Omental fat pad (tissue), 3 donors: ENCODE measurements at regions not wholly inside any gene's neighbourhood (a gene's known extent, or its start where the extent isn't known, plus 50 kb on each side); places are given as distances from the start of the nearest gene placed in this dataset.

ENCODE experiments used
- ATAC-seq: fragments of 150-250 bp; one replicate; pipeline ENCODE4 v1.9.1; 2016; ENCODE audit warnings: mild to moderate bottlenecking, moderate library complexity; ENCODE audit not compliant: low FRiP score
- DNase-seq: peaks from one replicate; pipeline ENCODE4 v3.0.0-alpha.2; 2019; ENCODE audit warnings: low spot score
- CTCF ChIP-seq, 3 donors: fragments of 450-650 bp; IDR thresholded peaks; one replicate each; pipeline ENCODE4 v1.5.1; 2016 to 2017; ENCODE audit warnings: antibody characterized with exemption in 3 of 3, mild to moderate bottlenecking in 3 of 3, moderate library complexity in 2 of 3

GRCh38 chr18:39198376-39198775 lies 1632.8 kb upstream of the CELF4 start:
- TF ChIP-seq CTCF (IDR thresholded peaks at IDR 0.05): no peak
- ATAC-seq: no peak
- DNase-seq: no peak

DNA sequence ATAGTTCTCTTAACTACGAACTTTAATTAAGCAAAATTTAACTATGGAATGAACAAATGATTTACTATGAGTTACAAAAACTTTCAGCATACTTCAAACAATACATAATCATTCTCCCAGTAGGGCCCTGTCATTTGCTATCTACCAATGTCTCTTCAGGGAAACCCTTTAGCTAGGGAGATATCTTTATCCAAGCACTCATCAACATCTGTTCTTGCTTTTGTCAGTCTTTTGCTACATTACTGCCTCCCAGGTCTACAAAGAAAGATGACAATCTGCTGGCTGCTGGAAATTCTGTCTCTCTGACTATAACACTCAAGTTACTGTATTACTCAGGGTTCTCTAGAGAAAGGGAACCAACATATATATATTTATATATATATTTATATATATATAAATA lies 1626.3 kb upstream of the CELF4 start:
- TF ChIP-seq CTCF (IDR thresholded peaks at IDR 0.05): no peak
- ATAC-seq: no peak
- DNase-seq: no peak

GRCh38 chr18:39191058-39191457 lies 1625.5 kb upstream of the CELF4 start:
- no peak for ATAC-seq
- DNase-seq: no peak
- TF ChIP-seq CTCF (IDR thresholded peaks at IDR 0.05): no peak

DNA sequence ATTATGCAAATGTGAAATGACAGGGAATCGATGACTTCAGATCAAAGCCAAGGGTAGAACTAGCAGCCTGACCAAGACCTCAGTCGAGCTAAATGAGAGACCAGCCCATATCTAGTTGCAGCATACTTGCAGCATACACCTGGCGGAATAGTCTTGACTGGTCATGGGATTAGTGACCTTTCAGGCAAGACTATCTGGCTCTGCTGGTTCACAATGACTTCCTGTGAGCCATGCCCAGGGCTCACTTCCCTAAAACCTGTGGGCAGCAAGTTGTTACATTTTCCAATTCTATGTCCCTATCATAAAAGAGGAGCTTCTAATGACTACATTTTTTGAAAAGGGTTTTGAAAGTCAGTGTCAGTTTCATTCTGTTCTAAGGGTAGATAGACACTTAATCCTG lies 1624.9 kb upstream of the CELF4 start:
- no peak for TF ChIP-seq CTCF (IDR thresholded peaks at IDR 0.05)
- ATAC-seq (no peak), DNase-seq (no peak)

DNA sequence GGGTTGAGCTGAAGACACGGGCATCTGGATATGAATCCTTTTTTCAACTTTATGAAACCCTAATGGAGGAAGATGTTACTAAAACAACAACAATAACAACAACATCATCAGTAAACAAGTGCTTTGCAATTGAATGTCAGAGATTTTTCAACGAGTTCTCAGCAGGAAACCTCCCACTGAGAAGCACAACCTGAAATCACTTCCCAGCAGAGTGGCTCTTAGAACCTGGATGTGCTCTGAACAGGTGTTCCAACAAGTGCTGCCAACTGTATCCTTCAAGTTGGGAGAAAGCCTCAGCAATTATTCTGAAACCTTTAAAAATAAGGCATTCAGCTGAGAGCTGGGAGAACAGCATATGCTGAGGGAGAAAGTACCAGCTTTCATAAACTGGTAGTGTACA lies 1622.7 kb upstream of the CELF4 start:
- no peak for DNase-seq
- ATAC-seq: no peak
- no peak for TF ChIP-seq CTCF (IDR thresholded peaks at IDR 0.05)

DNA sequence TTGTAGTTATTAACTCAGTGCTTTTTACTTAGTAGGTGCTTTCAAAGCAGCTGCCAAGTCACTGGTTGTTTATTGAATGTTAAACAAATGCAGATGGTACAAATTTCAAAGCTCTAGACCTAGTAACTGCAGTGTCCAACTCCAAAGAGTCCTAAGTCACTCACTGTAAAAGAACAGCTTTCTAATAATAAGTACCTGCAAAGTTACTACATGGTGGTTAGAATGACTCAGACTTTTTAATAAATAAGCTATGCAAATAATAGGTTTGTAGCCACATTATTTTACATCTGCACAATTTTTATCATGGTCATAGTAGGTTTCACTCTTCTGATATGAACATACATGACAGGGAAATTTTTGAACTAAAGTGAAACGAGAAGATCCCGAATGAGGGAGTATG lies 1620.4 kb upstream of the CELF4 start:
- DNase-seq: no peak
- no peak for ATAC-seq
- TF ChIP-seq CTCF (IDR thresholded peaks at IDR 0.05): no peak

- no peak for TF ChIP-seq CTCF (IDR thresholded peaks at IDR 0.05)
- DNase-seq: no peak
- ATAC-seq: no peak
These were observed 1618.6 kb upstream of the CELF4 start for GRCh38 chr18:39184176-39184575.
